ENCODE measurements at regions not wholly inside any gene's neighbourhood (a gene's known extent, or its start where the extent isn't known, plus 50 kb on each side); places are given as distances from the start of the nearest gene placed in this dataset.

DNA sequence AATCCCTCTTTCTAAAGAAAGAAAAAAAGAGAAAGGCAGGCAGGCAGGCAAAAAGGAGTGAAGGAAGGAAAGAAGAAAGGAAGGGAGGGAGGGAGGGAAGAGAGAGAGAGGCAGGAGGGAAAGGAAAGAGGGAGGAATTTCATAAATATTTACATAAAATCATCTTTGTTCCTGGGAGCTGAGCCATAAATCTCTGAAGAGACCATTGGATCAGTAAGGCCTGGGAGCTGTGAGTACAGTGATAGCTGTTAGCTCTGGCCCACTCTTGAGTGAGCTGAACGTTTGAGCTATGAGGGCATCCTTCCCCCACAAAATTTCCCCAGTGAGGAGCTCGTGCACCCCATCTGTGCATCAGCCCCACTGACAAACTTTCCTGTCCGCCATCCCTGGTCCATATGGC lies 224.0 kb downstream of the SOD2 start:
- no peaks in the 10 kb centered on the region for H3K4me1 Mint-ChIP-seq
- H3K4me3 Mint-ChIP-seq: no peak overlapping the region
- H3K27ac Mint-ChIP-seq: no peak overlapping the region
- no peaks in the 10 kb centered on the region for H3K9me3 Mint-ChIP-seq
- H3K36me3 Mint-ChIP-seq (ENCODE audit: low read depth): no peaks in the 10 kb centered on the region
- intact Hi-C loops (cut with micrococcal nuclease): no loop called here
- DNase-seq: no peak
- H3K27me3 Mint-ChIP-seq: peaks cover 6% of the 10 kb centered on the region

GRCh38 chr6:159467473-159468041 lies 225.5 kb downstream of the SOD2 start:
- H3K9me3 Mint-ChIP-seq: no peaks in the 10 kb centered on the region
- no peaks in the 10 kb centered on the region for H3K4me1 Mint-ChIP-seq
- peaks cover 6% of the 10 kb centered on the region for H3K27me3 Mint-ChIP-seq
- H3K4me3 Mint-ChIP-seq: no peak overlapping the region
- no peak for DNase-seq
- H3K27ac Mint-ChIP-seq: no peak overlapping the region
- no peaks in the 10 kb centered on the region for H3K36me3 Mint-ChIP-seq (ENCODE audit: low read depth)
- intact Hi-C loops (cut with micrococcal nuclease): no loop called here

GRCh38 chr6:159466926-159467325 lies 226.1 kb downstream of the SOD2 start:
- H3K4me3 Mint-ChIP-seq: no peak overlapping the region
- intact Hi-C loops (cut with micrococcal nuclease): no loop called here

DNA sequence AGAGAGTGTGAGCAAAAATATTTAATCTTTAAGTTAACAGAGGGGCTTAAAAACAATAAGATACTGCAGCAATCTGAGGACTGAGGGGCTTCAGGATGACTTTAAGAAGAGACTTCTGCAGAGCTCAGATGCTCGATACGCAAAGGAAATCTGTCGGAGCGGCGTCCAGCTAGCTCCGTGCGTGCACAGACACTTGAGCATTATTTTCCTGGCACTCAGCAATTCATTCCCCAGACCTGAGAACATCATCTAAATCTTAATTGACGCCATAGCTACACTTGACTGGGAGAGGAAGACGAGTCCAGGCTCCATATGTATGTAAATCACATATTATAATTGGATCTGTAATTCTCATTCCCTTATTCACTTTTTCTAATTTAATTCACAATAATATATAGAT lies 228.2 kb downstream of the SOD2 start:
- Mint-ChIP-seq H3K4me3 (no peak overlapping the region), H3K4me1 (no peaks in the 10 kb centered on the region), H3K27ac (no peak overlapping the region), H3K9me3 (no peaks in the 10 kb centered on the region), H3K36me3 (ENCODE audit: low read depth) (no peaks in the 10 kb centered on the region), H3K27me3 (peaks cover 13% of the 10 kb centered on the region)
- intact Hi-C loops (cut with micrococcal nuclease): loop anchor here (5.0 kb wide), 1 partner anchor 293 kb away; no protein-coding TSS in a partner anchor
- DNase-seq: no peak

More at GRCh38 chr6:159466926-159467325, 226.1 kb downstream of the SOD2 start:
- no peaks in the 10 kb centered on the region for H3K36me3 Mint-ChIP-seq (ENCODE audit: low read depth)
- H3K4me1 Mint-ChIP-seq: no peaks in the 10 kb centered on the region
- no peaks in the 10 kb centered on the region for H3K9me3 Mint-ChIP-seq
- H3K27me3 Mint-ChIP-seq: peaks cover 6% of the 10 kb centered on the region
- H3K27ac Mint-ChIP-seq: no peak overlapping the region
- DNase-seq: no peak

DNA sequence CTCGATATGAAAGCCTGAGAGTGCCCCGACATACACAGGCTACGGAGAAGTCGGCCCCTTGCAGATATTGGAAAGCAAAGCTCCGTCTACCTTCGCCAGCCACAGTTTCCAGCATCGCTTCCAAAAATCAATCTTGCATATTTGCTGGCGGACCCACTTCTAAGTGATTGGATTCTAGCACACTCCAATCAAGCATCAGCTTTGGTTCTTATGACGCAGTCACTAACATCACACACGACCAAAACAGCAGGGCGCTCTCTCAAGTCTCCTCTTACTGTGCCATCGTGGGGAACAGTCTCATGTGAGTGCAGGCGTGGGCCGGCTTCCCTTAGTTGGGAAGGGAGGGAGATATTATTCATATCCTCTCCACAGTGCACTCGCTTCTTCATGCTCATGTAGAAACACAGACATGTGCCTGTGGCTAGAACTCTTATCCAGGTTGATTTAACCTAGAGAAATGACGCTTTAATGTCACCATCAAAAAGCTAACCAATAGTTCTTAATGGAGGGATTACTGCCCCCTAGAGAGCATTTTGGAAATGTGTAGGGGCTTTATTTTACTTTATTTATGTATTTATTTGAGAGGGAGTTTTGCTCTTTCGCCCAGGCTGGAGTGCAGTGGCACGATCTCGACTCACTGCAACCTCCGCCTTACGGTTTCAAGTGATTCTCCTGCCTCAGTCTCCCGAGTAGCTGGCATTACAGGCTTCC lies 229.8 kb downstream of the SOD2 start:
- no peak overlapping the region for H3K4me3 Mint-ChIP-seq

DNA sequence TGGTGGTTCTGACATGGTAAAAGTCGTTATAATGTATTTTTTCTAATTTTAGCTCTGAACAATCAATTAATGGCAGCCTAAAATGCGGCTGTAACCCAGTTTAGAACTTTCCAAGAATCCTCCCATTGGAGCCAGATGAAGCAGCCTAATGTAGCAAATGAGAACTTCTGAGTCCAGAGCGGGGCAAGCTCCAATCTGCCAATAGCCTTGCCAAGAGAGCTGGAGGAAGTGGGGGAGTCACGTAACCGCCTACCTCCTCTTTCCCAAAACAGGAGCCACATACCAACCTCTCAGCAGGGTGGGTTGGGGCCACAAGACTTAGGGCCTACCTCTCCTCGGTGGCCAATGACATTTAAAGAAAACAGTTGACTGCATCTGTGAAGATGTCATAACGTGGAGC lies 230.6 kb downstream of the SOD2 start:
- H3K27me3 Mint-ChIP-seq: peaks cover 11% of the 10 kb centered on the region
- no peaks in the 10 kb centered on the region for H3K36me3 Mint-ChIP-seq (ENCODE audit: low read depth)
- H3K4me3 Mint-ChIP-seq: no peak overlapping the region
- no peaks in the 10 kb centered on the region for H3K9me3 Mint-ChIP-seq
- intact Hi-C loops (cut with micrococcal nuclease): loop anchor here (5.0 kb wide), 1 partner anchor 290 kb away; no protein-coding TSS in a partner anchor
- no peak for DNase-seq
- no peaks in the 10 kb centered on the region for H3K4me1 Mint-ChIP-seq
- no peak overlapping the region for H3K27ac Mint-ChIP-seq

More for the DNA sequence above, 229.8 kb downstream of the SOD2 start:
- H3K27me3 Mint-ChIP-seq: peaks cover 12% of the 10 kb centered on the region
- no peak for DNase-seq
- H3K27ac Mint-ChIP-seq: no peak overlapping the region
- no peaks in the 10 kb centered on the region for H3K9me3 Mint-ChIP-seq
- H3K4me1 Mint-ChIP-seq: no peaks in the 10 kb centered on the region
- no peaks in the 10 kb centered on the region for H3K36me3 Mint-ChIP-seq (ENCODE audit: low read depth)
- intact Hi-C loops (cut with micrococcal nuclease): loop anchor here (5.0 kb wide), 1 partner anchor 291 kb away; no protein-coding TSS in a partner anchor

GRCh38 chr6:159461998-159462397 lies 231.0 kb downstream of the SOD2 start:
- intact Hi-C loops (cut with micrococcal nuclease): loop anchor here (5.0 kb wide), 1 partner anchor 290 kb away; no protein-coding TSS in a partner anchor
- no peaks in the 10 kb centered on the region for H3K9me3 Mint-ChIP-seq

GRCh38 chr6:159461266-159461665 lies 231.8 kb downstream of the SOD2 start:
- Mint-ChIP-seq H3K36me3 (ENCODE audit: low read depth) (no peaks in the 10 kb centered on the region), H3K27me3 (peaks cover 7% of the 10 kb centered on the region)

More at GRCh38 chr6:159461998-159462397, 231.0 kb downstream of the SOD2 start:
- H3K4me1 Mint-ChIP-seq: no peaks in the 10 kb centered on the region
- H3K36me3 Mint-ChIP-seq (ENCODE audit: low read depth): no peaks in the 10 kb centered on the region
- no peak overlapping the region for H3K27ac Mint-ChIP-seq
- H3K4me3 Mint-ChIP-seq: no peak overlapping the region
- H3K27me3 Mint-ChIP-seq: peaks cover 9% of the 10 kb centered on the region
- DNase-seq: no peak

DNA sequence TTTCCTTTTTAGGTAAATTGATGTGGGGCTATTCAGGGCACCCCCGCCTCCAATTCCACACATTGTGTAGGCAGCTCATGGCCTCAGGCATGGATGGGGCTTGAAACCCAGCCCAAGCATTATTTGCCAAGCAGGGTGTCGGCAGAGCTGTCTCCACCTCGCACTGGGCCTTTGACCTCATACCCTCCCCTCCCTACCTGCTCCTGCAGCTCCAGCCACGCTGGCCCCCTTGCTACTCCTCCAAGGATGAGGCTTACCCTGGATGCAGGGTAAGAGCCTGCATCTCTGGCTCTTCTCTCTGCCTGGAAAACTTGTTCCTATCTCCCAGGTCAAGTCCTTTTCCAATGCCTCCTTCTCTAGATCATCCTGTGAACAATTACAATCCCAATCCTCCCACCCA lies 232.6 kb downstream of the SOD2 start:
- H3K4me1 Mint-ChIP-seq: no peaks in the 10 kb centered on the region
- H3K9me3 Mint-ChIP-seq: no peaks in the 10 kb centered on the region
- H3K4me3 Mint-ChIP-seq: no peak overlapping the region
- no peak overlapping the region for H3K27ac Mint-ChIP-seq
- no peak for DNase-seq
- H3K36me3 Mint-ChIP-seq (ENCODE audit: low read depth): no peaks in the 10 kb centered on the region
- intact Hi-C loops (cut with micrococcal nuclease): loop anchor here (5.0 kb wide), 1 partner anchor 288 kb away; no protein-coding TSS in a partner anchor
- H3K27me3 Mint-ChIP-seq: peaks cover 7% of the 10 kb centered on the region

More at GRCh38 chr6:159461266-159461665, 231.8 kb downstream of the SOD2 start:
- H3K27ac Mint-ChIP-seq: no peak overlapping the region
- no peaks in the 10 kb centered on the region for H3K9me3 Mint-ChIP-seq
- intact Hi-C loops (cut with micrococcal nuclease): loop anchor here (5.0 kb wide), 1 partner anchor 289 kb away; no protein-coding TSS in a partner anchor
- DNase-seq: no peak
- H3K4me3 Mint-ChIP-seq: no peak overlapping the region
- H3K4me1 Mint-ChIP-seq: no peaks in the 10 kb centered on the region

DNA sequence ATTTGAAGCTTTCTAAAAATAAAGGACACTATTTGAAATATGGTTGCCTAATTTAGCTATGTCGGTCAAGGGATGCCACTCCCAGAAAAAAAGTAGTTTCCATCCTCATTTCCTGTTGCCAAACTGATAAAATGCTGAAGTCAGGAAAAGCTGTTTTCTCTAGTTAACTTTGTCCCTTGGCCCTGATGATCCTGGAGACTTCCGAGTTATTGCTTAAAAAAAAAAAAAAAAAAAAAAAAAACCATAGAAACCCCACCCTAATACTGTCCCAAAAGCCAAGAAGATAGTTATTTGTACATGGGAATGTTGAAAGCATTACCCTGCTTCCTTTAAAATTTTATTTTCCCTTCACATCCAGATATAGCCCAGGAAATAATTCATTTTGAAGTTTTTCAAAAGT lies 236.7 kb downstream of the SOD2 start:
- Mint-ChIP-seq H3K4me3 (no peak overlapping the region), H3K9me3 (no peaks in the 10 kb centered on the region), H3K36me3 (ENCODE audit: low read depth) (no peaks in the 10 kb centered on the region), H3K4me1 (no peaks in the 10 kb centered on the region), H3K27ac (no peak overlapping the region), H3K27me3 (peaks cover 9% of the 10 kb centered on the region)
- intact Hi-C loops (cut with micrococcal nuclease): no loop called here
- no peak for DNase-seq

- Mint-ChIP-seq H3K4me1 (no peaks in the 10 kb centered on the region), H3K36me3 (ENCODE audit: low read depth) (no peaks in the 10 kb centered on the region), H3K27me3 (peaks cover 5% of the 10 kb centered on the region), H3K27ac (no peak overlapping the region), H3K9me3 (no peaks in the 10 kb centered on the region), H3K4me3 (no peak overlapping the region)
- no peak for DNase-seq
- intact Hi-C loops (cut with micrococcal nuclease): no loop called here
Measured at GRCh38 chr6:159455700-159456274, 237.3 kb downstream of the SOD2 start.

GRCh38 chr6:159450815-159451465 lies 242.1 kb downstream of the SOD2 start:
- H3K4me1 Mint-ChIP-seq: no peaks in the 10 kb centered on the region
- no peak overlapping the region for H3K27ac Mint-ChIP-seq
- H3K4me3 Mint-ChIP-seq: no peak overlapping the region
- no peaks in the 10 kb centered on the region for H3K9me3 Mint-ChIP-seq
- no peaks in the 10 kb centered on the region for H3K36me3 Mint-ChIP-seq (ENCODE audit: low read depth)
- H3K27me3 Mint-ChIP-seq: peaks cover 10% of the 10 kb centered on the region
- intact Hi-C loops (cut with micrococcal nuclease): no loop called here
- no peak for DNase-seq

DNA sequence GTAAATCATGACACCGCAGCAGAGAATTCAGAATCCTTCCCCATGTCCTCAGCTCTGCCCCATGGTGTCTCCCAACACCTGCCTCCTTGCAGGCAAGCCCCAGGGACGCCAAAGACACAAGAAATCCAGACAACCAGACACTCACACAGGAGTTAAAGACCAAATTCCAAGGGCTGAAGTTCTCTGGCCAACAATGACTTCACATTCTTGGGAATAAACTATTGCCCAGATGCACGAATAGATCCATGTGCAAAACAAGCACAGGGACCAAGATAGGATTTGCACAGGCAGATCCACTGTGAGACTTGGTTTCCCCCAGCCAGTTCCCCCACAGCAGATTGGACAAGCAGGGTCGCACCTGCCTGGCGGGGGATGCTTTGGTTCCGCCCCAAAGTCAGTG lies 246.7 kb downstream of the SOD2 start:
- Mint-ChIP-seq H3K27ac (no peak overlapping the region), H3K4me3 (no peak overlapping the region), H3K27me3 (peaks cover 11% of the 10 kb centered on the region), H3K36me3 (ENCODE audit: low read depth) (no peaks in the 10 kb centered on the region), H3K4me1 (no peaks in the 10 kb centered on the region), H3K9me3 (no peaks in the 10 kb centered on the region)
- intact Hi-C loops (cut with micrococcal nuclease): no loop called here
- no peak for DNase-seq

DNA sequence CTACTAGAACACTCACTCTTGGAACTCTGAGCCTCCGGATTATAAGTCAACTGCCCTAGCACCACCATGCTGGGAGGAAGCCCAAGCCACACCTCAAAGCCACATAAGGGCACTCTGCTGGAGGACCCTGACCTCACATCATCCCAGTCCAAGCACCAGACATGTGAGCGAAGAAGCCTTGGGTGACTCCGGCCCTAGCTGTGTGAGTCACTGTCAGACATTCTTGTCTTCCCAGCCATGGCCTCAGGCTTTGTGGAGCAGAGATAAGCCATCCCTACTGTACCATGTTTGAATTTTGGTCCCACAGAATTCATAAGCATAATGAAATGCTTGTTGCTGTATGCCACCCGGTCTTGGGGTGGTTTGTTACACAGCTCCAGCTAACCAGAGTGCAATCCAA lies 247.7 kb downstream of the SOD2 start:
- H3K27ac Mint-ChIP-seq: no peak overlapping the region
- intact Hi-C loops (cut with micrococcal nuclease): no loop called here
- H3K9me3 Mint-ChIP-seq: no peaks in the 10 kb centered on the region
- H3K36me3 Mint-ChIP-seq (ENCODE audit: low read depth): no peaks in the 10 kb centered on the region
- H3K27me3 Mint-ChIP-seq: peaks cover 9% of the 10 kb centered on the region
- no peak overlapping the region for H3K4me3 Mint-ChIP-seq
- DNase-seq: no peak
- H3K4me1 Mint-ChIP-seq: no peaks in the 10 kb centered on the region

All from activated CD4-positive, alpha-beta T cell treated with anti-CD3 and anti-CD28 coated beads, Interleukin-2, amount 10 ng/mL, durations not matched to agents 24 days and 14 days (primary cell).